Iris pigment epithelial cell (primary cell): ENCODE measurements at regions not wholly inside any gene's neighbourhood (a gene's known extent, or its start where the extent isn't known, plus 50 kb on each side); places are given as distances from the start of the nearest gene placed in this dataset.

ENCODE experiments used
- DNase-seq: peaks from one replicate; pipeline ENCODE4 v3.0.0-alpha.2; 2011; ENCODE audit warnings: low read depth

- no peak for DNase-seq
Observed at GRCh38 chr6:163915131-163915530, 500.6 kb downstream of the QKI start.

DNA sequence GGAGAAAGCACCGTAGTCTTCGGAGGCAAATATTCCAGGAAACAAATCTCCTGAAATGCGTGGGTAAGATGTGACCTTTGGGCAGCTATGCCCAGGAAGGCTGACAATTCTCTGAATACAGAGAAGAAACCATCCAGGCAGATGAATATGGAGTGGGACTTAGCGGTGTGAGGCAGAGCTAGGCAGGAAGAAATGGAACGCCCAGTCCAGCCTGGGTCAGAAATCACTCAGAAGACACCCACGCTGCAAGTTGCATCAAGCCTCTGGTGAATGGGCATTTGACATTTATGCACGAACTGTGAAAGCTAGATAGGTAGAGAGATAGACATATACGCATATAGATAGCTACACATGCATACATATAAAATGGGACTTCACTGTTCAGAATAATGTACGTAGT is 498.5 kb downstream of the QKI start:
- no peak for DNase-seq

DNA sequence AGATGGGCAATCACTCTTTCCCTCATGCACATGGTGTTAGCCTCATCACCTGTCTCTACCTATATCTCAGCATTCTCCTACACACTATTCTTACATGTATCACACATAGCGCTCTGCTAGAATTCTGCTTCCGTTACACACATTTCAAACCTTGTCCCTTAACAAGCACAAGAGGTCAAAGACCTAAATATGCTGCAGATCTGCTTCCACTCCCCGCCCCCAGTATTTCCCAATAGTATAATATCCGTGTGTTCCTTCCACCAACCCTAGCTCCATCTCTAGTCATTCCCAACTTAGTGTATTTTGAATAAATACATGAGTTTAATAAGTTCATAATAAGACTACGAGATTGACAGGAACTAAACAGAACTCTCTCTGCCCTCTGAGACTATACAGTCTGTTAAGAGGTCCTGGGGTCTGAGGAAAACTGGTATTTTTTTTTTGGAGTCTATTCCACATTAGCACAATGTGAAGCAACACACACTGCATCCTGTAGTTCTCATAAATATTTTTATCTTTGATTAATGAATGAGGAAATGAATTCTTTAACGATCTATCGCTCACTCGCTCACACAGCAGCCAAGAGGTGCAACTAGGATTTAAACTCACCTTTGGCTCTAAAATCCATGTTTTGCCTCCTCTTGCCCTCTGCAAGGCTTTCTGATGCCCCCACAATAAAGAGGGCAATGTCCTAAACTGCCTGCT is 491.6 kb downstream of the QKI start:
- DNase-seq, result no peak

DNA sequence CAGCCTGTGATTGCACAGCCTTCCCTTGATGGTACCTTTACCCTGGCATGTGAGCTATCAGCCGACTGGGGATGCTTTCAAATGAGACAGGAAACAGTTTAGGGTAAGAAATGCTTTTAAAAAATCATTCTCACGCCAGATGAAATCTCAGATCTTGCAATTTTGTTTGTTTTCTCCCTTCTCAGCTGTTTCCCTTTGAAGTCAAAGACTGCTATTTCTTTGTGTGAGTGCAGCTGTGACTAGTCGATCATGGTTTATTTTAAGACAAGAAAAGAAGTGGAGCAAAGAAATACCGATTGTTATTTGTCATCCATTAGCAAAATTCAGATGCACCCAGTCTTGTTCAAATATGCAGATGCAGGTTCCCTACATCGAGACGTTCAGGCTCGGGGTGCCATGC is 489.7 kb downstream of the QKI start:
- DNase-seq, result no peak

DNA sequence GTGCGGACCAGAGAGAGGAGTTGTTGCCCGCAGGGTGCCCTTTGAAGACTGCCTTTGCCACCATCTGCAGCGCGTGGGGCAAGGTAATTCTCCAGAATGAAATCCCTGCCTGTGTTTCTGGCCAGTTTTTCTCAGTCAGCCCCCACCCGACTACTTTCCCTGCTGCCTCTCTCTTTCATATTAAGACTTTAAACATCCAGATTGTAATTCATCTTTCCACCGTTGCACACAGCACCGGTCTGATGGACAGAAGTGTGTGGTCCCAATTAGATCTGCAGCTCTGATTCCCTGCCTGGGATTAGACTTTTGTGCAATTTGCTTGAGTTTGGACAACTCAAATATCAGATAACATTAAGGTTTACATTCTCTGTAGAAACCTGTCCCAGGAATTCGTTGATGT is 489.0 kb downstream of the QKI start:
- no peak for DNase-seq

DNA sequence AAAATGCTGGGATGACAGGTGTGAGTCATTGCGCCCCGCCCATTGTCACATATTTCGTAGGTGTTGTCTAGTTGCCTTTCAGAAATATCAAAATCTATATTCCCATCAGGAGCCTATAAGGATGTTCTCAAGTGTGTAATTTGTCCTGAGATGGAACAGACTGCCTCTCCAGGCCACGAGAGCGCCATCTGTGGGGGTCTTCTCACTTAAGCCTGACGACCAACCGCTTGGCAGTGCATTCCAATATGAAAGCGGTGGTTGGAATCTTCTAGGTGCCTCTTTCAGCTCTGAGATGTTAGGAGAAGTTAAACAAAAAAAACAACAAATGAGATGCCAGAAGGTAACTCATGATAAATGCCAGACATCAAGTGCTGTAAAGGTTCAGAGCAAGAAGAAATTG is 488.5 kb downstream of the QKI start:
- no peak for DNase-seq

DNA sequence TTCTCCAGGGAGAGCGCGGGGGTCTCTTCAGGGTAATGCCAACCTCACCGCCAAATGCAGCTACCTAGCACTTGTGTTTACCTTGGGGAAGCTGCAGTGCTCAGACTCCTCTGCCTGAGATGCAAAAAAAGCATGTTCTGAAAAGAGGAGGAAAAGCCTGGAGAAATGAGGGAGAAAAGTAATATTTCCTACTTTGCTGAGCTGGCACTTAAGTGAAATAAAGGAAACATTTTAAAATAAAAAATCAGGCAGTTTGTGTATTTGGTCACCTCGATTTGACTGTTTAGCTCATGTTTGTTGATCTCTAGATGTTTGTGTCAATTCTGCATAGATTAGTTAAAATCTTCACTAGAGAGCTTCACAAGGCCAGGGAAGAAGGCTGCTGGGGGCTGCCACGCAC is 487.2 kb downstream of the QKI start:
- no peak for DNase-seq

- peak; percentile 36 for DNase-seq
Observed at GRCh38 chr6:163900570-163900969, 486.1 kb downstream of the QKI start.

DNA sequence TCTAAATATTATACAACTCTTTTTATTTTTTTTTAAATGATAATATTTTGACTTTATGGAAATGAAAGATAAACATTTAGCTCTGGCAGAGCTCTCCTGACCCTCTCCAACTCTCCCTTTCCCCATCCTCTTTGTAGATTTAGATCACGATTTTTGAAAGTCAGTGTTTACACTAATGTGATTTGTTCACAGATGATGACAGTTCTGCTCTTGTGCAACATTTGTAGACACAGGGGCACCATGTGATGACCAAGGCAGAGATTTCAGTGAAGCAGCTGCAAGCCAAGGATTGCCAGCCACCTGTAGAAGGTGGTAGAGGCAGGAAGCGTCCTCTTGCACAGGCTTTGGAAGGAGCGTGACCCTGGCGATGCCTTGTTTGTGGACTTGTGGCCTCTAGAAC is 483.2 kb downstream of the QKI start:
- peak; percentile 26 for DNase-seq

- peak; percentile 62 for DNase-seq
Observed at GRCh38 chr6:163897030-163897429, 482.5 kb downstream of the QKI start.

DNA sequence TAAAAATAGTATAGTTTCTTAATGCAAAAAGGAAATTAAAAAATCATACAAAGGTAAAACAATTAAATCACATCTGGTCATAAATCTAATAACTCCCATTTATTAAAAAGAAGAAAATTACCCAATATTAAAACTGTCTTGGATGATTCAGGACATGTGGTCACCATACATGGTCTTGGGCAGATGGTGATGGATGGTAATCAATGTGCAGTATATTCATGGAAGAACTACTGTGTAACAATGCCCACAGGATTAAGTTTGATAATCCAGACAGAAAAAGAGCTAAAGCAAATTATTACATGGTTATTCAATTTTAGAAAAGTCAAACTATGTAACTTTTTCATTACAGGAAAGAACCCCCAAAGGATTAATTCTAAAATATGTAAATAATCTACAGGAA is 480.6 kb downstream of the QKI start:
- DNase-seq, result no peak

DNA sequence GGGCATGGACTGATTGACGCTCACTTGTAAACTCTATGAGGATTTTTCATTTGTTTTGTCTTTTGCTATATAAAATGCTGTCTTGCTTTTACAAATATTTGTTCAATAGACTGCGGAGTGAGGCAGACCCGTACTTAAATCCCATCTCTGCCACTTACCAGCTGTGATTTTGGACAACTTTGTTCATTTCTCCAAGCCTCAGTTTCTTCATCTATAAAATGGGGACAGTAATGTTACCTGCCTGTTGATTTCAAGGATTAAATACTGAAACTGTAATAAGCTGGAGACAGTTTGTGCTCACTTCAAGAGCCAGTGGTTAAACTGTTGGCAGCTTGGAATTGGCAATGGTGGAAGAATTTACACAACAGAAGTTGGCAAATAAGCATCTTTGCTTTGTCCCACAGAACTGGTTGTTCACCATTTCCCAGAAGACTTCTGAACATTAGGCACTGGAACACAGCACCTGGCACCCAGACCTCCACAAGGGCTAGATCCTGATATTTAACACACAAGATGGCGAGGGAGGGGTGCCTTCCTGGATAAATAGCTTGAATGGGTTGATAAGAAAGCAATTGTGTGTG is 479.2 kb downstream of the QKI start:
- no peak for DNase-seq

- no peak for DNase-seq
Observed at GRCh38 chr6:163892824-163893561, 478.5 kb downstream of the QKI start.

DNA sequence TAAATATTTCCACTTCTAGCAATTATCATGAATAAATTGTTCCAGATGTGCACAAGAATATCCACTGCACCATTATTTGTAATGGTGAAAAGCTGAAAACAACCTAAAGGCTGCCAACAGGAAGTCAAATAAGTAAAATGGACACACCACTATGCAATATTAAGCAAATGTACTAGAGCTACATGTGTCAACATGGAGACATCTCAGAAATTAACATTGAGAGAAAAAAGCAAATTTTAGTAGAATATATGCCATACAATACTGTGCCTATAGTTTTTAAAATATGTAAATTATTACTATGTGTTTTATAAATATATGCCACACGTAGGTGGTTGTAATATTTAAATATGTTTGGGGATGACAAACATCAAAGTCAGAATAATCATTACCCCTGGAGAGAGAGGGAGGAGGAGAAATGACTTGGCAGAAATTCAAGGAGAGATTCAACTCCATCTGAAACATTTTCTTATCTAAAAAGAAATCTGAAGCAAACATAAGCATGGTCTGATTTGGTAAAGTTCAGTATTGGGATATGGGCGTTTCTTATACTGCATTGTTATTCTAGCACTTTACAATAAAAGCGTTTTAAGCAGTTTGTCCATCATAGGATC is 475.5 kb downstream of the QKI start:
- no peak for DNase-seq

DNA sequence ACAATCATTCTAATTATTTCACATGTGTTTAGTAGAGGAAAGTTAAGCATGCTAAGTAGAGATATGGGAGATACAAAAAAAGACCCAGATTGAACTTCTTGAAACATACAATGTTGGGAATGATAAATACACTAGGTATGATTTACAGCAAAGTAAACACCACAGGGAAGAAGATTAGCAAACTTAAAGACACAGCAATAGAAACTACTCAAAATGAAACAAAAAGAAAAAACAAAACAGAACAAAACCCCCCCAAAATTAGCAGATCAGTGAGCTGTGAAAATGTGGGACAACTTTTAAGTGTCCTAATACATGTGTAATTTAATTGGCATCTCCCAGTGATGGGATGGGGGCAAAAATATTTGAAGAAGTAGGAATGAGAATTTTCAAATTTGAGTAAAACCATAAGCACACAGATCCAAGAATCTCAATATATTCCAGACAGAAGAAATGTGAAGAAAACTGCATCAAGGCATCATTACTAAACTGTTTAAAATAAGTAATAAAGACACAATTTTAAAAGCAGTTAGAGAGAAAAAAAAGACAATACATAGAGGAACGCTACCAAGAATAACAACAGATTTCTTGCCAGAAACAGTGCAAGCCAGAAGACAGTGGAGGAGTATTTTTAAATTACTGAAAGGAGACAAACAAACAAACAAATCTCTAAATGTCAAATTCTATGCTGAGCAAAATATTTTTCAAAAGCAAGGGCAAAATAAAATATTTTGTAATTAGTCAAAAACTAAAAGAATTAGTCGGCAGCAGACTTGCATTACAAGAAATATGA is 473.7 kb downstream of the QKI start:
- DNase-seq, result no peak

GRCh38 chr6:163886428-163886827 is 471.9 kb downstream of the QKI start:
- no peak for DNase-seq

DNA sequence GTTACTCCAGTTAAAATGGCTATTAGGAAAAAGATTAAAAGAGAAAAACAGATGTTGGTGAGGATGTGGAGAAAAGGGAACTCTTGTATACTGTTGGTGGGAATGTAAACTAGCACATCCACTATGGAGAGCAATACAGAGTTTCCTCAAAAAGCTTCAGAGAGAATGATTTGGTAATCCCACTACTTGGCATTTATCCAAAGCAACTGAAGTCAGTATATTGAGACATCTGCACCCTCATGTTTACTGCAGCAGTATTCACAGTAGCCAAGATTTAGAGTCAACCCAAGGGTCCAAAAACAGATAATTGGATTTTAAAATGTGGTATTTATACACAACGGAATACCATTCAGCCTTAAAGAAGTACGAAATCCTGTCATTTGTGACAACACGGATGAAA is 469.5 kb downstream of the QKI start:
- DNase-seq, result peak; percentile 50

DNA sequence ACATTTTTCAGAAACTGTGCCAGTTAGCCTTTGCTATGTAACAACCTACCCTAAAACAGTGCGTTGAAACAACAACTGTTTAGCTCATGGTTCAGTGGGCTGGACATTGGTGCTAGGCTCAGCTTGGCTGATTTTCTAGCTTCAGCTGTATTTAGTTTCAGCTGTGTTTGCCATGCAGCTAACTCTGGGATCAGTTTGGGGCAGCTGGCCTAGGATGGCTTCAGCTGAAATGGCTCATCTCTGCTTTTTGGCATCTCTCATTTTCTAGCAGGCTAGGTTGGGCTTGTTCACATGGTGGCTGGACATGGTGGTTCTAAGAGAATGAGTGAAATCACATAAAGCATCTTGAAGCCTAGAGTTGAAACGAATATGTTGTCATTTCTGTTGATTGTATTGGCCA is 464.2 kb downstream of the QKI start:
- DNase-seq, result no peak

DNA sequence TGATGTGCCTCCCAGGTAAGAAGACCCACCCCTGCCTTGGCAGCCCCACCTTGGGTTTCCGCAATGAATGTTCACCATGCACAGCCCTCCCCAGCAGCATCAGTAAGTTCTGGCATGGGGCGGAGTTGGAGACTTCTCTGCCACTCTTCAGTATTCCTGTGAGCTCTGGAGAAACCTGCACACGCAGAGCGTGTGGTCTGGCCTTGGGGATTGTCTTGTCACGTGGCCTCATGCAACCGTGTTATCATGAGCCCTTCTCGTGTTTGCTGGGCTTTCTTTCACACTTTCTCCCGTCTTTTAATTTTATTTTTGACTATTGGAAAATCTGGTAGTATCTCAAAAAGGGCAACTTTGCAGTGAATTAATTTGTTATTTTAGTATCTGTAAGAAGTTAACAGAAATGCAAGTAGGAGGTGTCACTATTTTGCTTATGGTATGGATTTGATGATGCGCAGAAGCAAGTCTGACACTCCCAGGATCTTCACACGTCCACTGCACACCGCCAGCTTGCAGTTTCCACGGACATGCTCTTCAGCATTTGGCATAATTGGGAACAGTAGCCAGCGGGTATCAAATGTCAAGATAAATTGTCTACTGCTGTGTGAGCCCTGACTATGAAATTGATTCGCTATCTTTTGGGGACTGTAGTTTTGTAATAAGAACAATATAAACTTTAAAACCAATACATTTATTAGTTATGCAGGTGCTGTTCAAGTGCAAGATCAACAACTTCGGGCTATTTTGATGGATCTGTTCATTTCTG is 463.5 kb downstream of the QKI start:
- DNase-seq, result no peak

GRCh38 chr6:163876391-163876790 is 461.9 kb downstream of the QKI start:
- DNase-seq, result no peak

DNA sequence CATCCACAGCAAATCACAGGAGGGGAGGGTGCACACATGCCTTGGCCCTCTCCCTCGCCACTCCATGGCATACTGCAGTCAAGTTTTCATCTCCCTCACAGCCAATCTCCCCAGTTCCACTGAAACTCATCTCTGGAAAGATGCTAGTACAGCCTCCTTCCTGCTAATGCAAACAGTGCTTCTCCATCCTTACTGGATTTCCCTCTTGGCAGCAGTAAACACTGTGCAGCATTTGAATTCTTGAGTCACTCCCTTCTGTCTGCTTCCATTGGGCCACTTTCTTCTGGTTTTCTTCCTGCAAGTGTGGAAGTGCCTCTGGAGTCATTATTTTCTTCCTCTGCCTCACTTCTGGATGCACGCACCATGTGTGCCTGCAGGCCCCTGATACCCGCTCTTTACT is 460.3 kb downstream of the QKI start:
- DNase-seq, result no peak

DNA sequence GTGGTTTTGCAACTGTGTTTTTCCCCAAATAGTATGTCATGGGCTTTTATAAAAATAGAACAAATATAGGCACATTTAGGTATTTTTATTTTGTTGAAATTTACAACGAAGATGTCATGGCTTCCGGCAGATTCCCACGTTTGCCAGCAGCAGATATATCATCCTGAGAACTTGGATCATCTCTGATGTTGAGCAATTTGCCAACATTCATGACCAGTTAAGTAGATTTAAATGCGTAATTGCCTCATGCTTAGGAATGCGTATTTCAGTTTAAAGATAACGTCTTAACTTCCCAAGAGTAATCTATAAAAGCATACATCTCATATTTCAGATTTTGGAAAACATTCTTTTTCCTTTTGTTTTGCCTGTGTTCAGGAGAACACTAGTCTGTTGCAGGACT is 457.8 kb downstream of the QKI start:
- DNase-seq, result peak; percentile 95
